Osteocyte (in vitro differentiated cells): ENCODE measurements at regions not wholly inside any gene's neighbourhood (a gene's known extent, or its start where the extent isn't known, plus 50 kb on each side); places are given as distances from the start of the nearest gene placed in this dataset.
A peak's percentile ranks its signal among the peaks of the same experiment; 100 is the strongest.

Source experiments
- DNase-seq: peaks from one replicate; pipeline ENCODE4 v3.0.0; 2021; ENCODE audit warnings: mixed read lengths; ENCODE audit not compliant: unreplicated experiment; ENCODE audit errors: extremely low spot score
- H3K27ac Mint-ChIP-seq: one replicate; pipeline ENCODE4 v1.8.0; 2021; ENCODE audit warnings: mild to moderate bottlenecking, mixed read lengths; ENCODE audit not compliant: unreplicated experiment
- H3K27me3 Mint-ChIP-seq: one replicate; pipeline ENCODE4 v1.8.0; 2021; ENCODE audit warnings: mixed read lengths; ENCODE audit not compliant: unreplicated experiment
- H3K36me3 Mint-ChIP-seq: one replicate; pipeline ENCODE4 v1.8.0; 2021; ENCODE audit warnings: mixed read lengths; ENCODE audit not compliant: unreplicated experiment
- H3K4me1 Mint-ChIP-seq: one replicate; pipeline ENCODE4 v1.8.0; 2021; ENCODE audit warnings: mixed read lengths; ENCODE audit not compliant: unreplicated experiment
- H3K4me3 Mint-ChIP-seq: one replicate; pipeline ENCODE4 v1.8.0; 2021; ENCODE audit warnings: mild to moderate bottlenecking, moderate library complexity, mixed read lengths; ENCODE audit not compliant: unreplicated experiment
- H3K9me3 Mint-ChIP-seq: one replicate; pipeline ENCODE4 v1.8.0; 2021; ENCODE audit warnings: mixed read lengths; ENCODE audit not compliant: unreplicated experiment
- CTCF ChIP-seq: fragments of 200-600 bp; sonication (generic); IDR thresholded peaks from 2 replicates; pipeline ENCODE4 v1.5.0; 2021; ENCODE audit warnings: antibody characterized with exemption, mild to moderate bottlenecking, moderate library complexity

- no peak overlapping the region for H3K27ac Mint-ChIP-seq
- no peaks in the 10 kb centered on the region for H3K9me3 Mint-ChIP-seq
- peaks cover 37% of the 10 kb centered on the region for H3K27me3 Mint-ChIP-seq
- no peak overlapping the region for H3K4me3 Mint-ChIP-seq
- TF ChIP-seq CTCF: no peak
- H3K36me3 Mint-ChIP-seq: no peaks in the 10 kb centered on the region
- peak; percentile 59 for DNase-seq
- no peaks in the 10 kb centered on the region for H3K4me1 Mint-ChIP-seq
These were observed 88.2 kb upstream of the HAND1 start for GRCh38 chr5:154566146-154566680.

GRCh38 chr5:154565123-154565522, 87.1 kb upstream of the HAND1 start:
- H3K27ac Mint-ChIP-seq: no peak overlapping the region
- TF ChIP-seq CTCF: no peak

GRCh38 chr5:154562244-154562880, 84.3 kb upstream of the HAND1 start:
- Mint-ChIP-seq H3K27me3 (peaks cover 35% of the 10 kb centered on the region), H3K4me1 (no peaks in the 10 kb centered on the region), H3K27ac (no peak overlapping the region), H3K4me3 (no peak overlapping the region), H3K9me3 (no peaks in the 10 kb centered on the region), H3K36me3 (no peaks in the 10 kb centered on the region)
- peak; percentile 34 for DNase-seq
- TF ChIP-seq CTCF: no peak

More at GRCh38 chr5:154565123-154565522, 87.1 kb upstream of the HAND1 start:
- Mint-ChIP-seq H3K4me3 (no peak overlapping the region), H3K27me3 (peaks cover 28% of the 10 kb centered on the region), H3K36me3 (no peaks in the 10 kb centered on the region), H3K4me1 (no peaks in the 10 kb centered on the region), H3K9me3 (no peaks in the 10 kb centered on the region)
- DNase-seq: no peak

- no peaks in the 10 kb centered on the region for H3K36me3 Mint-ChIP-seq
- DNase-seq: no peak
- H3K4me3 Mint-ChIP-seq: no peak overlapping the region
- peaks cover 35% of the 10 kb centered on the region for H3K27me3 Mint-ChIP-seq
- no peak for TF ChIP-seq CTCF
- no peak overlapping the region for H3K27ac Mint-ChIP-seq
- no peaks in the 10 kb centered on the region for H3K9me3 Mint-ChIP-seq
- H3K4me1 Mint-ChIP-seq: no peaks in the 10 kb centered on the region
These were observed 81.6 kb upstream of the HAND1 start for GRCh38 chr5:154559398-154560276.

- H3K36me3 Mint-ChIP-seq: no peaks in the 10 kb centered on the region
- DNase-seq: no peak
- no peaks in the 10 kb centered on the region for H3K4me1 Mint-ChIP-seq
- no peak overlapping the region for H3K27ac Mint-ChIP-seq
- TF ChIP-seq CTCF: no peak
- H3K9me3 Mint-ChIP-seq: peaks cover 8% of the 10 kb centered on the region
- no peak overlapping the region for H3K4me3 Mint-ChIP-seq
- H3K27me3 Mint-ChIP-seq: peaks cover 29% of the 10 kb centered on the region
These were observed 79.5 kb upstream of the HAND1 start for GRCh38 chr5:154557548-154557947.
